NCI-H2171 (cell line): ENCODE measurements at regions not wholly inside any gene's neighbourhood (a gene's known extent, or its start where the extent isn't known, plus 50 kb on each side); places are given as distances from the start of the nearest gene placed in this dataset.

Source experiments
- DNase-seq: peaks from one replicate; lab custom pipeline; 2025; lab: John Stamatoyannopoulos, UW

DNA sequence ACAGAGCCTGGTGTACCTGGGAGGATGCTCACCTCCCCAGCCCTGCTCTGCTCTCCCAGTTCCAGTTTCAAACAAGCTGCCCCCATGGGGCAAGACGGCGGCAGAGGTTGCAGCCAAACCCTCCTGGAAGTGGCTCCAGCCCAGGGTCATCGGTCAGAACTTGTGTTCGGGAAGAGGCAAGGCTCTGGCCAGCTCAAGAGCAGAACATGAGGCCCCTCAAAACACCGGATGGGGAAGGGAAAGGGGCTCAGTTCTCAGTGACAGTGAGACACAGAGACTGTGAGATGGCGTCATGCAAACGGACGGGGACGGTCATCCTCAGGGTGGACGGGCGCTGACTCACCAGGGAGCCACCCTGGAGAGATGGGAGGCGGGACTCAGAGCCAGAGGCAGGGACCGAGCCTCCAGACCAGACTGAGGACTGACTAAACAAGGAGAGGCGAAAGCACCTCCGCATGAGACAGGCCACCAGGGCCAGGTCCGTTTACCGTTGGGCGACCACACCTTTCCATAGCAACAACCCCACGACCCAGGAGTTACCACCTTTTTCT, 63.9 kb upstream of the GALNT9 start:
- no peak for DNase-seq

DNA sequence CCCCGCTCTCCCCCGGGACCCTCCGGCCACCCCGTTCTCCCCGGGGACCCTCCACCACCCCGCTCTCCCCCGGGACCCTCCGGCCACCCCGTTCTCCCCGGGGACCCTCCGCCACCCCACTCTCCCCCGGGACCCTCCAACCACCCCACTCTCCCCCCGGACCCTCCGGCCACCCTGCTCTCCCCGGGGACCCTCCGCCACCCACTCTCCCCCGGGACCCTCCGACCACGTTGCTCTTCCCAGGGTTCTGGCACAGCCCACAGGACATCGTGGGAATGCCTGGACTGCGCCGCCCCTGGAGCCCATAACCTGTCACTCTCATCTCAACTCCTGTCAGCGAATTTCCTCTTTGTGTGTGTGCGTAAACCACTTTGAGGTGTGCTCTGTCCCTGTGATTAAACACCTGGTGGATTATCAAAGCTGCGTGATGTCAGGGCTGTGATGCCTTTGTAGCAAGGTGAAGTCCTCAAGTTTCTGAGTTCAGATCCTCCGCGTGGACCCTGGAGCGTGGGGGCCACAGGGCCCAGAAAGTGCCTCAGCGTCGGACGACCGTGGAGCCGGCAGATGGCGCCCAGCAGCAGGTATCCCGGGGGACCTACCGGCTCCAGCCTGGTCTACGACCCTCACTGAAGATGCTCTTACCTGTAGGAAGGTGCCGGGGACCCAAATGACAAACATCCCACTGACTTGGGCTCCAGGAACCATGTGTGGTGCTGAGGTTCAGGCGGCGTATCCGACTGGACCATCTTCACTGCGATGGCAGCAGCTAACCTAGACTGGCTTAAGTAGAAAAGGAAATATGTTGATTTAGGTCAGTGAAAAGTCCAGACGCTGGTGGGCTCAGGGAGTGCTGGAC, 63.2 kb upstream of the GALNT9 start:
- no peak for DNase-seq

- DNase-seq = no peak
These were observed 62.1 kb upstream of the GALNT9 start for GRCh38 chr12:132391326-132392041.

DNA sequence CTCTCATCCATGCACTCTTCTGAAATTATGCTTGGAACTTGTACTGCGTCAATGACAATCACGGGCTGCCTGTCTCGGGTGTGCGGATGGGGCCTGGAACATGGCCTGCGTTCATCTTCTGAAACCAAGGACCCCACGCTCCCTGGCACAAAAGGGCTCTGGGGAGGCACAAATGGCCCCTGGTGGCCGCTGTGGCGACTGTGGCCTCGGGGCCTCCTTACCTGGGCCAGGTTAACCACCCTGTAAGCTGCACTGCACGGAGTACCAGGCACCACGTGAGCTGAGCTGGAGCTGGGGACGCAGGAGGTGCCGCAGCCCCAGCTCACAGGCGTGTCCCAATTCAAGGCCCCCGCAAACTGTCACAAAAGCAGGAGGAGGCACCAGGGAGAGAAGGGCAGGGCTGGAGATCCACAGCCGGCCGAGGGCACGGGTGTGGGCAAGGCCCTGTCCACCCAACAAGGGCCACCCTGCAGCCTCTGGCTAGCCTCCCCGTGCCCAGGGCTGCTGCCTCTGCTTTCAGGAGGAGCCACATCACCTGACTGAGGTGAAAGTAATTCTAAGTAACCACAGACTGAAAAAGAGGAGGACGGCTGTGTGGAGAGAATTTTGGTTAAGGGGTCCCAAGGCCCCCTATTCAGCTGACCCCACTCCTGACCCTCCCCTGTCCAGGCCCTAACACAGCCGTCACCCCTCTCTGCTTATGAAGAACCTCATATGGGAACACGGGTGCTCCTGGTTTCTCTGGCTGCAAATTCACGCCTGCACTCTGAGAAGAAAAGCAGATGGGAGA, 61.1 kb upstream of the GALNT9 start:
- DNase-seq = no peak

- no peak for DNase-seq
These were observed 60.3 kb upstream of the GALNT9 start for GRCh38 chr12:132389526-132390286.

DNA sequence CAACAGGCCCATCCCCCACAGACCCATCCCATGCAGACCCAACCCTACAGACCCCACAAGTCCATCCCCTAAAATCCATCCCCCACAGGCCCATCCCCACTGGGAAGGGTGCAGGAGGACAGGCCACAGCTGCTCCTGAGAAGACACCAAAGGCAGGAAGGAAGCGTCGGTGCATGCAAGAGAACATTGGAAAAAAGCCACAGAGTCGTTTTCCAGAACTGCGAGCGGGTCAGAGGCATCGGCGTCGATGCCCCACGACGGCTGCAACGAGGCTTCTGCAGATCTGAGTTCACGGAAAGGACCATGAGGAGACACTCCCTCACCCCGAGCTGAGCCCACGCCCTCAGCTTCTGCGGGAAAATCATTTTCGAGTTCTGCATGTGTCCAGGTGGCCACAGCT, 59.6 kb upstream of the GALNT9 start:
- DNase-seq = no peak

GRCh38 chr12:132388379-132389015, 59.1 kb upstream of the GALNT9 start:
- no peak for DNase-seq

DNA sequence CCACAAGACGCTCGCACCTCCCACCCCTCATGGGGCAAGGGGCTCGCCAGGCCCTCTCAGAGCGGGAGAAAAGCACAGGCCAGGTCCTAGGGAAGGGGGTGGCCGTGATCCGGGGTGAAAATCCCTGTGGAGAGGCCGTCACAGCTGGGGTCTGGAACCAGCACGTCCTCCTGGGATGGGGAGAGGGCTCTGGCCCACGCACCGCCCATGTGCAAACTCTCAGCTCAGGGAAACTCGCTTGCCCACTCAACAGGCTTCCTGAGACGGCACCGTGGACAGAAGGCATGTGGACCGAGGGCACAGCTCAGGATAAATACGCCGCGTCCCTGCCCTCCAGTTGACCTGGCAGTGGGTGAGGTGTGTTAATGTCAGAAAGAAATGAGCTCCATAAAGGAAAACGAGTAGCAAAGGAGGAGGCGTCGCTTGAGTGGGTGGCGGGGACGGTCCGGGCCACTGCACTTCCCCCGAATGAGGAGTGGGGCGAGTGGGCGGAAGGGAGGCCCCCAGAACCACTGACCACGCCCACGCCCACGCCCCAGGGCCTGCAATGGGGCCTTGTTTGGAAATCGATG, 57.6 kb upstream of the GALNT9 start:
- DNase-seq = no peak

GRCh38 chr12:132385923-132386751, 56.7 kb upstream of the GALNT9 start:
- DNase-seq = no peak

GRCh38 chr12:132384916-132385774, 55.8 kb upstream of the GALNT9 start:
- no peak for DNase-seq

GRCh38 chr12:132380641-132381040, 51.3 kb upstream of the GALNT9 start:
- DNase-seq = no peak

- no peak for DNase-seq
These were observed 50.6 kb upstream of the GALNT9 start for GRCh38 chr12:132379996-132380395.

- no peak for DNase-seq
These were observed 50.2 kb upstream of the GALNT9 start for GRCh38 chr12:132379576-132379975.
